DOHH2 (cell line): ENCODE measurements at regions not wholly inside any gene's neighbourhood (a gene's known extent, or its start where the extent isn't known, plus 50 kb on each side); places are given as distances from the start of the nearest gene placed in this dataset.
"Not testable (repeated sequence)": the region's sequence is repeated elsewhere in the genome, so short reads cannot be mapped to it uniquely, and the experiment has no call there.

Source experiments
- H3F3A ChIP-seq: fragments of 200-600 bp; sonication (generic), shearing (Covaris generic); 2 replicates; pipeline ENCODE4 v1.6.0; 2016; ENCODE audit warnings: antibody characterized with exemption, mild to moderate bottlenecking; ENCODE audit not compliant: control insufficient read depth, insufficient read depth
- H3K27ac ChIP-seq: fragments of 200-600 bp; sonication (generic); 2 replicates; pipeline ENCODE4 v1.5.1; 2014; ENCODE audit warnings: low read depth, mild to moderate bottlenecking, low read length, moderate library complexity
- H3K27me3 ChIP-seq: fragments of 200-600 bp; sonication (generic); 2 replicates; pipeline ENCODE4 v1.6.1; 2014; ENCODE audit warnings: mild to moderate bottlenecking, low read length, mixed read lengths; ENCODE audit not compliant: control insufficient read depth
- H3K36me3 ChIP-seq: fragments of 200-600 bp; sonication (generic); 2 replicates; pipeline ENCODE4 v1.6.1; 2014; ENCODE audit warnings: mild to moderate bottlenecking, low read length, moderate library complexity, mixed read lengths; ENCODE audit not compliant: control insufficient read depth
- H3K4me1 ChIP-seq: fragments of 200-600 bp; sonication (generic); 2 replicates; pipeline ENCODE4 v1.6.1; 2014; ENCODE audit warnings: mild to moderate bottlenecking, low read length, mixed read lengths; ENCODE audit not compliant: control insufficient read depth
- H3K4me2 ChIP-seq: fragments of 200-600 bp; sonication (generic); 2 replicates; pipeline ENCODE4 v1.6.0; 2014; ENCODE audit warnings: mild to moderate bottlenecking, low read length, moderate library complexity
- H3K4me3 ChIP-seq: fragments of 200-600 bp; sonication (generic); 2 replicates; pipeline ENCODE4 v1.5.1; 2014; ENCODE audit warnings: mild to moderate bottlenecking, low read length, mixed read lengths
- H3K79me2 ChIP-seq: fragments of 200-600 bp; sonication (generic); 2 replicates; pipeline ENCODE4 v1.6.1; 2014; ENCODE audit warnings: mild to moderate bottlenecking, low read length, mixed read lengths; ENCODE audit not compliant: control insufficient read depth
- H3K9me2 ChIP-seq: fragments of 200-600 bp; sonication (generic); replicated peaks from 2 replicates; pipeline ENCODE4 v1.6.1; 2014; ENCODE audit warnings: mild to moderate bottlenecking, low read length, mixed read lengths; ENCODE audit not compliant: control insufficient read depth
- H3K9me3 ChIP-seq: fragments of 200-600 bp; sonication (generic); 2 replicates; pipeline ENCODE4 v1.6.1; 2014; ENCODE audit warnings: antibody characterized with exemption, low read length, mixed read lengths; ENCODE audit not compliant: control insufficient read depth, insufficient read depth
- H4K20me1 ChIP-seq: fragments of 200-600 bp; sonication (generic); 2 replicates; pipeline ENCODE4 v1.6.0; 2014; ENCODE audit warnings: low read depth, mild to moderate bottlenecking, antibody characterized with exemption, low read length, moderate library complexity; ENCODE audit not compliant: control insufficient read depth, insufficient read depth
- CTCF ChIP-seq: fragments of 200-600 bp; sonication (generic); IDR thresholded peaks from one replicate; pipeline ENCODE4 v1.5.1; 2014; ENCODE audit warnings: antibody characterized with exemption, mild to moderate bottlenecking, low read depth, low read length; ENCODE audit not compliant: poor library complexity, severe bottlenecking
- EZH2phosphoT487 ChIP-seq: fragments of 200-600 bp; sonication (generic); IDR thresholded peaks from 2 replicates; pipeline ENCODE4 v1.6.1; 2017; ENCODE audit warnings: borderline replicate concordance, mild to moderate bottlenecking, antibody characterized with exemption, low read length, moderate library complexity, mixed read lengths

- H3F3A ChIP-seq = no peaks in the 10 kb centered on the region
- H4K20me1 ChIP-seq = no peaks in the 10 kb centered on the region
- H3K79me2 ChIP-seq = no peaks in the 10 kb centered on the region
- no peak overlapping the region for H3K4me2 ChIP-seq
- H3K27me3 ChIP-seq = no peaks in the 10 kb centered on the region
- no peak overlapping the region for H3K27ac ChIP-seq
- H3K36me3 ChIP-seq = no peaks in the 10 kb centered on the region
- H3K4me1 ChIP-seq = no peaks in the 10 kb centered on the region
- H3K4me3 ChIP-seq = no peak overlapping the region
- H3K9me2 ChIP-seq = no peaks in the 10 kb centered on the region
- TF ChIP-seq CTCF = no peak
- TF ChIP-seq EZH2phosphoT487 = no peak
- no peaks in the 10 kb centered on the region for H3K9me3 ChIP-seq
Measured at GRCh38 chr6:168995526-168996355, 257.9 kb downstream of the THBS2 start.

GRCh38 chr6:168994956-168995355 lies 258.7 kb downstream of the THBS2 start:
- Histone ChIP-seq H3K27ac (no peak overlapping the region), H3K9me3 (no peaks in the 10 kb centered on the region), H3K27me3 (no peaks in the 10 kb centered on the region), H3K4me3 (no peak overlapping the region), H3K79me2 (no peaks in the 10 kb centered on the region), H3K36me3 (no peaks in the 10 kb centered on the region), H4K20me1 (no peaks in the 10 kb centered on the region), H3K4me2 (no peak overlapping the region), H3F3A (no peaks in the 10 kb centered on the region), H3K9me2 (no peaks in the 10 kb centered on the region), H3K4me1 (no peaks in the 10 kb centered on the region)
- TF ChIP-seq CTCF (no peak), EZH2phosphoT487 (no peak)

- no peaks in the 10 kb centered on the region for H3K9me2 ChIP-seq
- H4K20me1 ChIP-seq = no peaks in the 10 kb centered on the region
- no peaks in the 10 kb centered on the region for H3K27me3 ChIP-seq
- TF ChIP-seq CTCF = no peak
- no peak for TF ChIP-seq EZH2phosphoT487
- H3K27ac ChIP-seq = no peak overlapping the region
- H3K4me2 ChIP-seq = no peak overlapping the region
- H3K9me3 ChIP-seq = no peaks in the 10 kb centered on the region
- H3F3A ChIP-seq = no peaks in the 10 kb centered on the region
- H3K4me3 ChIP-seq = no peak overlapping the region
- H3K4me1 ChIP-seq = no peaks in the 10 kb centered on the region
- H3K36me3 ChIP-seq = no peaks in the 10 kb centered on the region
- H3K79me2 ChIP-seq = no peaks in the 10 kb centered on the region
Measured at GRCh38 chr6:168992446-168993144, 261.1 kb downstream of the THBS2 start.

- not testable (repeated sequence) for H3K4me1 ChIP-seq, H4K20me1 ChIP-seq, H3K9me2 ChIP-seq, H3K27me3 ChIP-seq, H3K36me3 ChIP-seq, H3K4me2 ChIP-seq, H3K4me3 ChIP-seq, H3F3A ChIP-seq, H3K9me3 ChIP-seq, H3K27ac ChIP-seq, H3K79me2 ChIP-seq
Measured at GRCh38 chr6:168991695-168992094, 262.0 kb downstream of the THBS2 start.
